MCF 10A (cell line): ENCODE measurements at regions not wholly inside any gene's neighbourhood (a gene's known extent, or its start where the extent isn't known, plus 50 kb on each side); places are given as distances from the start of the nearest gene placed in this dataset.

Experiments
- BruUV-seq: library from RNA; stranded (reverse); fragments of 400-500 nt; replicated peaks from 2 replicates; lab custom pipeline; 2021; lab: Mats Ljungman, UMichigan
- CTCF ChIA-PET: fragments of 300-600 bp; sonication (Branson Sonifier 250); formaldehyde crosslinking; extraction: SDS; loops from one replicate; lab custom pipeline; 2021; ENCODE audit warnings: antibody characterized with exemption, inconsistent platforms; lab: Yijun Ruan, JAX
- POLR2A ChIA-PET: fragments of 300-600, 350-650 bp; sonication (Branson Sonifier 250); formaldehyde crosslinking; extraction: SDS; loops from one replicate; lab custom pipeline; 2020; ENCODE audit warnings: antibody characterized with exemption, inconsistent platforms; lab: Yijun Ruan, JAX
- DNase-seq: peaks from one replicate; pipeline ENCODE4 v3.0.0-alpha.2; 2018; ENCODE audit not compliant: unreplicated experiment
- H3K27ac Mint-ChIP-seq: one replicate; pipeline ENCODE4 v1.8.0; 2022; ENCODE audit warnings: mild to moderate bottlenecking, low read depth, mixed read lengths; ENCODE audit not compliant: unreplicated experiment
- H3K27me3 Mint-ChIP-seq: one replicate; pipeline ENCODE4 v1.8.0; 2022; ENCODE audit warnings: mixed read lengths; ENCODE audit not compliant: insufficient read depth, unreplicated experiment
- H3K36me3 Mint-ChIP-seq: one replicate; pipeline ENCODE4 v1.8.0; 2022; ENCODE audit warnings: mild to moderate bottlenecking, moderate library complexity, mixed read lengths; ENCODE audit not compliant: insufficient read depth, unreplicated experiment
- H3K4me1 Mint-ChIP-seq: one replicate; pipeline ENCODE4 v1.8.0; 2022; ENCODE audit warnings: mixed read lengths; ENCODE audit not compliant: insufficient read depth, unreplicated experiment
- H3K4me3 Mint-ChIP-seq: one replicate; pipeline ENCODE4 v1.8.0; 2022; ENCODE audit warnings: mild to moderate bottlenecking, moderate library complexity, mixed read lengths; ENCODE audit not compliant: unreplicated experiment
- H3K9me3 Mint-ChIP-seq: one replicate; pipeline ENCODE4 v1.8.0; 2022; ENCODE audit warnings: mixed read lengths; ENCODE audit not compliant: unreplicated experiment
- intact Hi-C: fragments of 100-400 bp; cut with micrococcal nuclease; formaldehyde crosslinking; loops from 2 replicates; pipeline ENCODE4 v1.14.1; 2022
- TF ChIP-seq, protein P1 (sequence below): fragments of 200-600 bp; IDR thresholded peaks from one replicate; pipeline ENCODE4 v1.8.0; 2022; ENCODE audit warnings: antibody characterized with exemption, mild to moderate bottlenecking; ENCODE audit not compliant: unreplicated experiment

DNA sequence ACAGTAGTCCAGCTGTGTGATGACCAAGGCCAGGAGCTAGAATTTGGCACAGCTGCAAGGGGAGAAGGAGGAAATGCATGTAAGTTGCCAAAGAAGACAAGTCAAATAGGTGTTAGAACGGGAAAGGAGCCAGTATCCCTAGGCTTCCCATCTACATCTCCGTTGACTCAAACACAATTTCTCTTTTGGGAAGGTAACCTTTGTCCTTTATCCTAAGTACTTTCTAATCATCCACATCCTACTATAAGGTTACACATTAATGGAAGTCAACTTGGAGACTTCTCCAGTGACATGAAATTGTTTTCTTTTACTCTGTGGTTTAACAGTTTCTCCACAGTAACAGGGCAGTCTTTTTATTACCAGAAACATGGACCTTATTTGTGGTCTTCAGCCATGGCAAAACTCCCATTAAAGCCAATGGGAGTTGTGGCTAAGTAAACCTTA, 620.0 kb downstream of the ANKRD50 start:
- BruUV-seq, result no TSS peak
- Mint-ChIP-seq H3K9me3 (peaks cover 8% of the 10 kb centered on the region), H3K36me3 (no peaks in the 10 kb centered on the region), H3K27me3 (no peaks in the 10 kb centered on the region), H3K27ac (no peak overlapping the region), H3K4me3 (no peak overlapping the region), H3K4me1 (peaks cover 4% of the 10 kb centered on the region)
- ChIA-PET POLR2A (no interaction called here), CTCF (interaction anchor here (0.5 kb wide), 1 partner anchor 711 kb away, joined by 3 read pairs; no protein-coding TSS in a partner anchor)
- peak; percentile 25 for DNase-seq
- TF ChIP-seq, protein P1, sequence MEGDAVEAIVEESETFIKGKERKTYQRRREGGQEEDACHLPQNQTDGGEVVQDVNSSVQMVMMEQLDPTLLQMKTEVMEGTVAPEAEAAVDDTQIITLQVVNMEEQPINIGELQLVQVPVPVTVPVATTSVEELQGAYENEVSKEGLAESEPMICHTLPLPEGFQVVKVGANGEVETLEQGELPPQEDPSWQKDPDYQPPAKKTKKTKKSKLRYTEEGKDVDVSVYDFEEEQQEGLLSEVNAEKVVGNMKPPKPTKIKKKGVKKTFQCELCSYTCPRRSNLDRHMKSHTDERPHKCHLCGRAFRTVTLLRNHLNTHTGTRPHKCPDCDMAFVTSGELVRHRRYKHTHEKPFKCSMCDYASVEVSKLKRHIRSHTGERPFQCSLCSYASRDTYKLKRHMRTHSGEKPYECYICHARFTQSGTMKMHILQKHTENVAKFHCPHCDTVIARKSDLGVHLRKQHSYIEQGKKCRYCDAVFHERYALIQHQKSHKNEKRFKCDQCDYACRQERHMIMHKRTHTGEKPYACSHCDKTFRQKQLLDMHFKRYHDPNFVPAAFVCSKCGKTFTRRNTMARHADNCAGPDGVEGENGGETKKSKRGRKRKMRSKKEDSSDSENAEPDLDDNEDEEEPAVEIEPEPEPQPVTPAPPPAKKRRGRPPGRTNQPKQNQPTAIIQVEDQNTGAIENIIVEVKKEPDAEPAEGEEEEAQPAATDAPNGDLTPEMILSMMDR, result no peak
- intact Hi-C loops, result no loop called here

DNA sequence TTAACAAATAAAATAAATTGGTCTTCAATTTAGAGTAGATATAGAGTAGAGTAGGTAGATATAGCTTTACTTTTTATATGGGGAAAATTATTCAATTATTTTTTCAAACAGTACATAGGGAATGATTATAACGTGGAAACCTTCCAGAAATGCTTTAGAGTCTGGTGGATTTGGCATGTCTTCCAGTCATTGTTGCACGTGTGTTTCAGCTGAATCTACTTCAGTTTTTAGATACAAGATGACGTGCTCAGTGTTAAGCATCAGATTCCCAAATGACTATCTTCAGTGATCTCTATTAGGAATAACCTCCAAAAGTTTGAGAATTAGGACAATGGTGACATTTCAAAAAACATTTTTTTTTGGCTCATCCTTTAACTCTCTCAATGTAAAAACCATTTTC, 616.9 kb downstream of the ANKRD50 start:
- intact Hi-C loops, result no loop called here
- Mint-ChIP-seq H3K4me3 (no peak overlapping the region), H3K9me3 (peaks cover 8% of the 10 kb centered on the region), H3K27ac (no peak overlapping the region), H3K4me1 (no peaks in the 10 kb centered on the region), H3K27me3 (no peaks in the 10 kb centered on the region), H3K36me3 (no peaks in the 10 kb centered on the region)
- no TSS peak for BruUV-seq
- DNase-seq, result no peak
- CTCF ChIA-PET, result no interaction called here
- TF ChIP-seq, protein P1, result no peak
- POLR2A ChIA-PET, result no interaction called here

DNA sequence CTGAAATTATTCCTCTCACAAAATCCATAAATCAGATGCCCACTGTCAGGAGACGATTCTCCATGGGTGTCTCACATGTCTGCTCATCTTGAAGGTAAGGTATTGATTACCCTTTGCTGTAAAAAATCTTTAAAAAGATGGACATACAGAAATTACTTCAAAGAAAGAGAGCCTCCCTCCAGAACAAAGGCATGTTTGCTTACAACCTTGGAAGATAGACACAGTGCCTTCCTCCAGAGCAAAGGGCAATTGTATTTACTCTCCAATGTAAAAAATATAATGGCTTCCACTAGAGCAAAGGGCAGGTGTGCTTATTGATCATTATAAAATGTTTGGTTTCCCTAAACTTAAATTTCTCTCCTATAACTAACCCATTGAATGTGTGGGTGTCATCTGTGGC, 616.2 kb downstream of the ANKRD50 start:
- DNase-seq, result no peak
- no peaks in the 10 kb centered on the region for H3K36me3 Mint-ChIP-seq
- H3K27me3 Mint-ChIP-seq, result no peaks in the 10 kb centered on the region
- BruUV-seq, result no TSS peak
- peaks cover 8% of the 10 kb centered on the region for H3K9me3 Mint-ChIP-seq
- no peak overlapping the region for H3K4me3 Mint-ChIP-seq
- TF ChIP-seq, protein P1, result no peak
- ChIA-PET POLR2A (no interaction called here), CTCF (interaction anchor here (0.7 to 1.3 kb wide), 3 partner anchors 68 to 323 kb away, joined by 3 to 4 read pairs (median 3); no protein-coding TSS in a partner anchor)
- no peaks in the 10 kb centered on the region for H3K4me1 Mint-ChIP-seq
- intact Hi-C loops, result no loop called here
- no peak overlapping the region for H3K27ac Mint-ChIP-seq

DNA sequence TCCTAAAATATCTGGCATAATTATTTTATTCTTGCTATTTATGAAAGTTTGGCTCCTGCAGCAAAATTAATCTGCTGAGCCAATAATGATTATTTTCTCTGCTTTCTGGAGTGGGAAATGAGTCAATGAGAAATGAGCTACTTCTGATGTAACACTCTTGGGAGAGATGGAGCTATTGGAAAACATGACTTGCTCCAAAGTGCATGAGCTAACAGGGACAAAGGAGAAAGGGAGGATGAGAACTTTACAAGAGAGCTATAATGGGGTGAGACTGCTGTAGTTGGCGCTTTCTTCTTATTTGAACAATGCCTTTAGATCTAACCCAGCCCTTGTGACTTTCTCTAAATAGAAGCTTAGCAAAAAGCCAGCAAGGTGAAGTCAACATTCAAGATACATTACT, 615.1 kb downstream of the ANKRD50 start:
- Mint-ChIP-seq H3K9me3 (peaks cover 8% of the 10 kb centered on the region), H3K27me3 (no peaks in the 10 kb centered on the region), H3K4me3 (no peak overlapping the region), H3K4me1 (no peaks in the 10 kb centered on the region), H3K27ac (no peak overlapping the region), H3K36me3 (no peaks in the 10 kb centered on the region)
- BruUV-seq, result no TSS peak
- CTCF ChIA-PET, result interaction anchor here (0.6 to 1.3 kb wide), 3 partner anchors 67 to 324 kb away, joined by 3 to 4 read pairs (median 3); no protein-coding TSS in a partner anchor
- TF ChIP-seq, protein P1, result no peak
- DNase-seq, result no peak
- intact Hi-C loops, result no loop called here
- POLR2A ChIA-PET, result interaction anchor here (1.1 kb wide), 1 partner anchor 11 kb away, joined by 3 read pairs; no protein-coding TSS in a partner anchor
